K562 (cell line): ENCODE measurements at regions not wholly inside any gene's neighbourhood (a gene's known extent, or its start where the extent isn't known, plus 50 kb on each side); places are given as distances from the start of the nearest gene placed in this dataset.

Experiments
- ATAC-seq: fragments of 200-7000 bp; cut with Tn5 transposase; 3 replicates; pipeline ENCODE4 v1.9.1; 2020; ENCODE audit warnings: moderate library complexity
- BruUV-seq: library from RNA; stranded (reverse); fragments of 400-500 nt; replicated peaks from 2 replicates; lab custom pipeline; 2021; lab: Mats Ljungman, UMichigan
- CTCF ChIA-PET: fragments of 300-600 bp; formaldehyde crosslinking; extraction: SDS; loops from one replicate; lab custom pipeline; 2021; ENCODE audit warnings: low intra/inter-chr PET ratio; lab: Yijun Ruan, JAX
- POLR2A ChIA-PET: fragments of 300-600, 350-650 bp; sonication (Branson Sonifier 250); formaldehyde crosslinking; extraction: SDS; loops from one replicate; lab custom pipeline; 2021; ENCODE audit warnings: antibody characterized with exemption, inconsistent platforms; lab: Yijun Ruan, JAX
- DNase-seq, 4 experiments: peaks; one replicate each; pipeline versions ENCODE4 v3.0.0 to v3.0.0-alpha.2; 2011 to 2018; ENCODE audit warnings: low spot score in 3 of 4, mixed read lengths in 3 of 4; ENCODE audit errors: extremely low read depth in 1 of 4
- FAIRE-seq: peaks from 2 replicates; lab custom pipeline; 2011; peaks lifted over from hg19 to GRCh38; lab: Jason Lieb, UNC
- H2AFZ ChIP-seq: 2 replicates; pipeline ENCODE4 v1.6.0; 2011; ENCODE audit warnings: low read depth, low read length, control low read depth, inconsistent platforms
- H3K27ac ChIP-seq: fragments of 200-600 bp; 3 replicates; pipeline ENCODE4 v1.8.0; 2011; ENCODE audit warnings: low read depth, mild to moderate bottlenecking, control low read depth, inconsistent platforms, low read length, moderate library complexity, mixed read lengths; ENCODE audit errors: extremely low read depth
- H3K27me3 ChIP-seq, 2 experiments: fragments of 300-600 bp in 1 of 2; 2 replicates in 1 of 2; 3 replicates in 1 of 2; pipeline versions ENCODE4 v1.6.0 to v1.8.0; 2011; ENCODE audit warnings: inconsistent platforms in 2 of 2, low read length in 2 of 2, mild to moderate bottlenecking in 1 of 2, mixed read lengths in 1 of 2, moderate library complexity in 1 of 2; ENCODE audit not compliant: control insufficient read depth in 2 of 2, insufficient read depth in 2 of 2
- H3K36me3 ChIP-seq: fragments of 300-600 bp; 3 replicates; pipeline ENCODE4 v1.8.0; 2011; ENCODE audit warnings: mild to moderate bottlenecking, low read length, inconsistent platforms; ENCODE audit not compliant: control insufficient read depth, insufficient read depth
- H3K4me1 ChIP-seq, 2 experiments: fragments of 200-600 bp in 1 of 2; replicated peaks in 1 of 2; 2 replicates in 1 of 2; 3 replicates in 1 of 2; pipeline versions ENCODE4 v1.5.1 to v1.8.0; 2011; ENCODE audit warnings: inconsistent platforms in 2 of 2, low read length in 2 of 2, mild to moderate bottlenecking in 1 of 2, mixed read lengths in 1 of 2, moderate library complexity in 1 of 2; ENCODE audit not compliant: control insufficient read depth in 2 of 2, insufficient read depth in 2 of 2
- H3K4me2 ChIP-seq: 2 replicates; pipeline ENCODE4 v1.6.1; 2011; ENCODE audit warnings: low read length, control low read depth, inconsistent platforms, mixed read lengths; ENCODE audit not compliant: insufficient read depth
- H3K4me3 ChIP-seq: fragments of 200-600 bp; sonication (generic), shearing (Covaris generic); 2 replicates; pipeline ENCODE4 v1.5.1; 2016; ENCODE audit warnings: control low read depth, inconsistent platforms
- H3K79me2 ChIP-seq: fragments of 200-600 bp; 3 replicates; pipeline ENCODE4 v1.8.0; 2011; ENCODE audit warnings: low read length, inconsistent platforms; ENCODE audit not compliant: control insufficient read depth, insufficient read depth
- H3K9ac ChIP-seq, 2 experiments: 2 replicates each; pipeline versions ENCODE4 v1.6.0 to v1.6.1; 2011; ENCODE audit warnings: low read depth in 2 of 2, low read length in 2 of 2, control low read depth in 1 of 2, inconsistent platforms in 1 of 2, mild to moderate bottlenecking in 1 of 2, mixed read lengths in 1 of 2; ENCODE audit not compliant: insufficient read depth in 1 of 2
- H3K9me1 ChIP-seq: one replicate; pipeline ENCODE4 v1.6.0; 2011; ENCODE audit warnings: inconsistent platforms, mild to moderate bottlenecking, low read length, moderate library complexity; ENCODE audit not compliant: control insufficient read depth, insufficient read depth
- H3K9me3 ChIP-seq: replicated peaks from 2 replicates; pipeline ENCODE4 v1.5.1; 2011; ENCODE audit warnings: low read depth, low read length, inconsistent platforms; ENCODE audit not compliant: control insufficient read depth, insufficient read depth
- H4K20me1 ChIP-seq: replicated peaks from 2 replicates; pipeline ENCODE4 v1.6.1; 2011; ENCODE audit warnings: low read length, inconsistent platforms, mixed read lengths; ENCODE audit not compliant: control insufficient read depth, insufficient read depth
- ARID2 ChIP-seq: fragments of 450-650 bp; IDR thresholded peaks from 2 replicates; pipeline ENCODE4 v1.6.1; 2017; ENCODE audit warnings: antibody characterized with exemption, mild to moderate bottlenecking
- ARNT ChIP-seq, 2 experiments: fragments of 450-650 bp; IDR thresholded peaks; 2 replicates each; pipeline ENCODE4 v1.6.1; 2016; ENCODE audit warnings: mild to moderate bottlenecking in 1 of 2
- ASH1L ChIP-seq: fragments of 450-650 bp; IDR thresholded peaks from 2 replicates; pipeline ENCODE4 v1.6.1; 2018; ENCODE audit warnings: borderline replicate concordance, mild to moderate bottlenecking, low read depth; ENCODE audit not compliant: partially characterized antibody
- DIDO1 ChIP-seq: fragments of 450-650 bp; IDR thresholded peaks from 2 replicates; pipeline ENCODE4 v1.6.1; 2016; ENCODE audit warnings: low read depth, missing biosample characterization, missing genetic modification characterization
- FOXJ3 ChIP-seq: sonication (generic); formaldehyde crosslinking; IDR thresholded peaks from 2 replicates; pipeline ENCODE4 v1.4.0; 2020; ENCODE audit warnings: mild to moderate bottlenecking, missing genetic modification reagents
- GABPB2 ChIP-seq: fragments of 250-450 bp; sonication (Bioruptor Pico); conservative IDR thresholded peaks from 2 replicates; pipeline ENCODE4 v1.5.1; 2021; ENCODE audit warnings: mild to moderate bottlenecking
- GTF2E2 ChIP-seq: fragments of 200-800 bp; sonication (Bioruptor generic); IDR thresholded peaks from 2 replicates; pipeline ENCODE4 v1.6.1; 2016; ENCODE audit warnings: missing genetic modification characterization, missing compliant biosample characterization
- HCFC1 ChIP-seq: IDR thresholded peaks from 2 replicates; pipeline ENCODE4 v1.6.1; 2012; ENCODE audit warnings: low read depth, low read length, improper control_type of control experiment
- HEY1 ChIP-seq: fragments of 250-450 bp; sonication (Bioruptor Pico); IDR thresholded peaks from 2 replicates; pipeline ENCODE4 v1.5.0; 2020; ENCODE audit warnings: mild to moderate bottlenecking, moderate library complexity, borderline replicate concordance
- JUNB ChIP-seq: fragments of 450-650 bp; formaldehyde crosslinking; conservative IDR thresholded peaks from 2 replicates; pipeline ENCODE4 v1.4.0; 2020; ENCODE audit warnings: mild to moderate bottlenecking
- LCOR ChIP-seq: sonication (generic); formaldehyde crosslinking; IDR thresholded peaks from 2 replicates; pipeline ENCODE4 v1.8.0; 2022; ENCODE audit warnings: mild to moderate bottlenecking, missing genetic modification reagents
- NFXL1 ChIP-seq: fragments of 450-650 bp; formaldehyde crosslinking; IDR thresholded peaks from 2 replicates; pipeline ENCODE4 v1.4.0; 2021; ENCODE audit warnings: mild to moderate bottlenecking
- NONO ChIP-seq, 2 experiments: fragments of 200-400 bp in 1 of 2; fragments of 450-650 bp in 1 of 2; formaldehyde crosslinking in 1 of 2; IDR thresholded peaks; 2 replicates each; pipeline ENCODE4 v1.6.1; 2017; ENCODE audit warnings: low read depth in 2 of 2, mild to moderate bottlenecking in 2 of 2, moderate library complexity in 2 of 2, low read length in 1 of 2
- NRF1 ChIP-seq, 2 experiments: fragments of 450-650 bp; IDR thresholded peaks in 1 of 2; conservative IDR thresholded peaks in 1 of 2; 2 replicates each; pipeline ENCODE4 v1.6.1; 2014; ENCODE audit warnings: mild to moderate bottlenecking in 2 of 2
- RAD21 ChIP-seq, 2 experiments: fragments of 250-450 bp in 1 of 2; fragments of 450-650 bp in 1 of 2; sonication (Bioruptor Pico) in 1 of 2; formaldehyde crosslinking in 1 of 2; IDR thresholded peaks in 1 of 2; conservative IDR thresholded peaks in 1 of 2; 2 replicates each; pipeline versions ENCODE4 v1.4.0 to v1.8.0; 2020 to 2022; ENCODE audit warnings: mild to moderate bottlenecking in 2 of 2, moderate library complexity in 1 of 2
- SMAD2 ChIP-seq: fragments of 150-350 bp; IDR thresholded peaks from 2 replicates; pipeline ENCODE4 v1.6.1; 2014; ENCODE audit warnings: low read depth, mild to moderate bottlenecking, low read length
- STAG1 ChIP-seq: sonication (generic); formaldehyde crosslinking; IDR thresholded peaks from 2 replicates; pipeline ENCODE4 v1.5.0; 2020; ENCODE audit warnings: missing genetic modification reagents, borderline replicate concordance
- XRCC3 ChIP-seq: fragments of 450-650 bp; IDR thresholded peaks from 2 replicates; pipeline ENCODE4 v1.6.1; 2017; ENCODE audit warnings: mild to moderate bottlenecking, moderate library complexity
- ZBTB2 ChIP-seq: fragments of 450-650 bp; IDR thresholded peaks from 2 replicates; pipeline ENCODE4 v1.6.1; 2016; ENCODE audit warnings: antibody characterized with exemption
- ZNF24 ChIP-seq: fragments of 450-650 bp; IDR thresholded peaks from 2 replicates; pipeline ENCODE4 v1.6.1; 2016
- ZNF507 ChIP-seq: conservative IDR thresholded peaks from 2 replicates; pipeline ENCODE4 v1.6.1; 2017; ENCODE audit warnings: missing genetic modification characterization, missing compliant biosample characterization
- ZNF695 ChIP-seq: fragments of 450-650 bp; formaldehyde crosslinking; IDR thresholded peaks from 2 replicates; pipeline ENCODE4 v1.4.0; 2020; ENCODE audit warnings: mild to moderate bottlenecking, moderate library complexity
- WGBS: fragments of 100-300 bp; shearing (Covaris generic); methylation state at CpG from one replicate; pipeline ENCODE4 v1.1.6; 2016; ENCODE audit warnings: low coverage, mixed read lengths; ENCODE audit not compliant: insufficient coverage; ENCODE audit errors: missing lambda C conversion rate; 5-methylcytosine and 5-hydroxymethylcytosine counted together
- in situ Hi-C: fragments of 300-500 bp; cut with MboI; formaldehyde crosslinking; loops from 4 replicates; pipeline ENCODE4 v1.15.0; 2018; ENCODE audit warnings: inconsistent platforms, mixed read lengths
- intact Hi-C: fragments of 100-400 bp; cut with micrococcal nuclease; formaldehyde crosslinking; loops from 2 replicates; pipeline ENCODE4 v1.14.2; 2022

GRCh38 chr7:152913492-152913891, 153.9 kb downstream of the ACTR3B start (continued):
- TF ChIP-seq NFXL1 (CRISPR knock-in tag) (no peak), HCFC1 (no peak), HEY1 (CRISPR knock-in tag) (no peak), FOXJ3 (CRISPR knock-in tag) (no peak), ZNF695 (no peak), SMAD2 (no peak), NRF1 (conservative IDR thresholded peaks at IDR 0.05 in 1 of 2, IDR thresholded peaks at IDR 0.05 in 1 of 2) (no peak)
- TF ChIP-seq, all 486 proteins: peak for 0

GRCh38 chr7:152914014-152914844, 154.7 kb downstream of the ACTR3B start:
- no TSS peak for BruUV-seq
- no peak overlapping the region for H3K9ac ChIP-seq
- ChIA-PET CTCF (no interaction called here), POLR2A (no interaction called here)
- in situ Hi-C loops, result no loop called here
- H3K27me3 ChIP-seq, result peaks cover 12 to 43% of the 10 kb centered on the region in 2 experiments
- H3K4me3 ChIP-seq, result no peak overlapping the region
- 0 out of 5 replicates have a peak, but pooled peaks cover 0 to 3% of the 10 kb centered on the region in 2 experiments for H3K4me1 ChIP-seq
- no peaks in the 10 kb centered on the region for H4K20me1 ChIP-seq
- DNase-seq (no peak), ATAC-seq (no peak), FAIRE-seq (peak; percentile 70)
- intact Hi-C loops, result no loop called here
- WGBS, result 4% methylated on average over 5 of the region's 5 CpGs
- no peaks in the 10 kb centered on the region for H3K36me3 ChIP-seq
- H3K4me2 ChIP-seq, result no peak overlapping the region
- H3K9me3 ChIP-seq, result no peaks in the 10 kb centered on the region; the same call in 1 of the 2 replicates
- H3K27ac ChIP-seq, result no peak overlapping the region; the same call in 2 of the 3 replicates
- H2AFZ ChIP-seq, result no peak overlapping the region
- H3K9me1 ChIP-seq, result no peaks in the 10 kb centered on the region
- H3K79me2 ChIP-seq, result no peaks in the 10 kb centered on the region
- no peak for TF ChIP-seq RAD21 (CRISPR knock-in tag; conservative IDR thresholded peaks at IDR 0.05 in 1 of 2, IDR thresholded peaks at IDR 0.05 in 1 of 2)
- TF ChIP-seq STAG1 (CRISPR knock-in tag), result no peak
- TF ChIP-seq ARID2, result no peak
- TF ChIP-seq NONO (IDR thresholded peaks at IDR 0.05; ENCODE audit: low read depth in 2 of 2, low read length in 1 of 2), result no peak
- no peak for TF ChIP-seq LCOR (CRISPR knock-in tag)
- no peak for TF ChIP-seq JUNB
- TF ChIP-seq ZNF24, result no peak
- no peak for TF ChIP-seq GTF2E2
- TF ChIP-seq ASH1L, result no peak
- TF ChIP-seq ZBTB2, result peak; percentile 22; the same call in 1 of the 2 replicates
- TF ChIP-seq ARNT (IDR thresholded peaks at IDR 0.05), result no peak
- no peak for TF ChIP-seq ZNF507 (tag)
- no peak for TF ChIP-seq GABPB2
- no peak for TF ChIP-seq XRCC3
- no peak for TF ChIP-seq DIDO1 (tag)
